ENCODE measurements at regions not wholly inside any gene's neighbourhood (a gene's known extent, or its start where the extent isn't known, plus 50 kb on each side); places are given as distances from the start of the nearest gene placed in this dataset.

GRCh38 chr4:167475951-167476350, 241.7 kb upstream of the SPOCK3 start:
- DNase-seq (ENCODE audit: low read depth in 3 of 3), result no peak

GRCh38 chr4:167492007-167492406, 257.7 kb upstream of the SPOCK3 start:
- no peak for DNase-seq (ENCODE audit: low read depth in 3 of 3)

DNA sequence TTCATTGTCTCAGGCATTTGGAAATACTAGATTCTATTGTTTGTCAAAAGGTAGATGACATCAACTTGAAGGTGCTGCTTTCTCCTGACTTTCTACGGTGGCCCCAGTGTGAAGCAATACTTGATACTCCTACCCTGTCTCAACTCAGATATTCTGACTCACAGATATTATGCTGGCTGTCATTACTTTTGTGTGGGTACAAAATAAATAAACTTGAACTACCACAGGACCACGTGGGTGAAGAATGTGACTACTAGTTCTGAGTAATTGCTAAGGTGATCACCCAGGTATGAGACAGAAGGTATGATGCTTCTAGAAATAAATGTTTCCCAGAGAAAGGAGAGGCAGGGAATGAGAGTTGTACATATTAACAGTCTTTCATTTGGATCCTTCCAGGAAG, 275.3 kb upstream of the SPOCK3 start:
- DNase-seq (ENCODE audit: low read depth in 3 of 3), result no peak

DNA sequence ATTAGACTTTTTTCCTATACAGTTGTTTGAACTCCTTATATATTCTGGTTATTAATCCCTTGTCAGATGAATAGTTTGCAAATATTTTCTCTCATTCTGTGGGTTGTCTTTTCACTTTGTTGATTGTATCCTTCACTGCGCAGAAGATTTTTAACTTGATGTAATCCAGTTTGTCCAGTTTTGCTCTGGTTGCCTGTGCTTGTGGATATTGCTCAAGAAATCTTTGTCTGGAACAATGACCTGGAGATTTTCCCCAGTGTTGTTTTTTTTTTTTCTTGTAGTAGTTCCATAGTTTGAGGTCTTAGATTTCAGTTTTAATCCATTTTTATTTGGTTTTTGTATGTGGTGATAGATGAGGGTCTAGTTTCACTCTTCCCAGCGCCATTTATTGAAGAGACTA, 289.8 kb upstream of the SPOCK3 start:
- DNase-seq (ENCODE audit: low read depth in 3 of 3), result no peak

GRCh38 chr4:167537761-167538160, 303.5 kb upstream of the SPOCK3 start:
- DNase-seq (ENCODE audit: low read depth in 3 of 3), result no peak

DNA sequence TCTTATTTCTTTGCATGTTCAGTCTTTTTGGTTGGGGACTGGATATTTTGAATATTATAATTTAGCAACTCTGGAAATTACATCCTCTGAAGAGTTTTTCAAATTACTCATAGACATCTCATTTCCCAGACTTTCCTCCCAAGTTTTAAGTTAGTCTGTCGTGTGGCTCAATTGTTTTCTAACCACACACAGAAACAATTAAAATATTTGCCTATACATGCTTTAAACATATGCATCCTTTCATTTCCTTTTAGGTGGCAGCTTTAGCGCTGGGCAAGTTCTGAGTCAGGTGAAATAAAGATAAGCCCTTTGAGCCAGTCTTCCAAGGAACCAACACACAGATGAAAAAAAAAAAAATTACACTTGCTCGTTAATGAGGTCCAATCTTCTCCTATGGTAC, 307.0 kb upstream of the SPOCK3 start:
- no peak for DNase-seq (ENCODE audit: low read depth in 3 of 3)

GRCh38 chr4:167544391-167544790, 310.1 kb upstream of the SPOCK3 start:
- no peak for DNase-seq (ENCODE audit: low read depth in 3 of 3)

GRCh38 chr4:167550021-167550420, 315.7 kb upstream of the SPOCK3 start:
- no peak for DNase-seq (ENCODE audit: low read depth in 3 of 3)

- no peak for DNase-seq (ENCODE audit: low read depth in 3 of 3)
Measured at GRCh38 chr4:167555338-167556022, 321.2 kb upstream of the SPOCK3 start.

GRCh38 chr4:167578906-167579305, 344.6 kb upstream of the SPOCK3 start:
- no peak for DNase-seq (ENCODE audit: low read depth in 3 of 3)

- no peak for DNase-seq (ENCODE audit: low read depth in 3 of 3)
Measured at GRCh38 chr4:167581449-167581965, 347.2 kb upstream of the SPOCK3 start.

- DNase-seq (ENCODE audit: low read depth in 3 of 3), result no peak
Measured at GRCh38 chr4:167587361-167587760, 353.1 kb upstream of the SPOCK3 start.

DNA sequence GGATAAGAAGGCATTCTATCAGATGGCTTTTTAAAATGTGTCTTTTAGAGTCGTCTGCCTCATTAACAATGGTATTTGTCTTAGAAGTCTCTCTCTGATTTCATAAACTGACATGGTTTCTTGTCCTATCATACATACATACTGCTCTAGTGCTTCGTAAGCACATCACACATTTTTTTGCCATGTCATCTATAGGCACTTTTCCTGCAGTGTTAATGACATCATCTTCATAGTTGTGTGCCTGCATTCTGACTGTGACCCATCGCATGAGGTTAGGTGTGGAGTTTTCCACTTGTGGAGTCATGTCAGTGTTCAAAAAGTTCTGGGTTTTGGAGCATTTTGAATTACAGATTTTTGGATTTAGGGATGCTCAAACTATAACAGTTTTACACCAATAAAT, 361.6 kb upstream of the SPOCK3 start:
- DNase-seq (ENCODE audit: low read depth in 3 of 3), result no peak

DNA sequence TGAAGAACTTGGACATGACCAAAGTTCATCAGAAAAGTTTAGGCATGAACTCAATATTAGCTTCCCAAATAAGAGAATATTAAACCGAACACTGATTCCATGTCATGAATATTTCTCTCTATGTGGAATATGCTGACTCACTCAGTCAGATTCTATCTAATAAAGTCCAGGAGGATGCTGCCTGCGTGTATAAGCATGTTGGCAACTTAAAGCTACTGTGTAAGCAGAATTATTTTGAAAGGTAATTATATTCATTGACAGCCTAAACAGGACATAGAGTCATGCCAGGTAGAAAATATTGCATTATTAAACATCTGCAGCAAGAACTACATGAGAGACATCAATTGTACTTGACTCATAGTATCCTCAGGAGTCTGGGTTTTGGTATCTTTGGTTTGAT, 367.9 kb upstream of the SPOCK3 start:
- DNase-seq (ENCODE audit: low read depth in 3 of 3), result no peak

DNA sequence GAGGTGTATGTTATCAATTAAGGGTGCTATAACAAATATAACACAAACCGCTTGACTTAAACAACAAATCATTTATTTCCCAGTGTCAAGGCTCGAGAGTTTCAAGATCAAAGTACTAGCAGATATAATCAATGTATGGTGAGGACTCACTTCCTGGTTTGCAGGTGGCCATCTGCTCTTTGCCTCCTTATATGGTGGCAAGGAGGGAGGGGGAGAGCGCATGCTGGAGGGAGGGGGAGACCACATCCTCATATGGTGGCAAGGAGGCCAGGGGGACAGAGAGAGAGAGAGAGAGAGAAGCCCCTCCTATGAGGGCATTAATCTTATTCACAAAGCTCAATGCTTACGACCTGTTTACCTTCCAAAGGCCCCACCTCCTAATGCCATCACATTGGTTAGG, 372.3 kb upstream of the SPOCK3 start:
- DNase-seq (ENCODE audit: low read depth in 3 of 3), result no peak

DNA sequence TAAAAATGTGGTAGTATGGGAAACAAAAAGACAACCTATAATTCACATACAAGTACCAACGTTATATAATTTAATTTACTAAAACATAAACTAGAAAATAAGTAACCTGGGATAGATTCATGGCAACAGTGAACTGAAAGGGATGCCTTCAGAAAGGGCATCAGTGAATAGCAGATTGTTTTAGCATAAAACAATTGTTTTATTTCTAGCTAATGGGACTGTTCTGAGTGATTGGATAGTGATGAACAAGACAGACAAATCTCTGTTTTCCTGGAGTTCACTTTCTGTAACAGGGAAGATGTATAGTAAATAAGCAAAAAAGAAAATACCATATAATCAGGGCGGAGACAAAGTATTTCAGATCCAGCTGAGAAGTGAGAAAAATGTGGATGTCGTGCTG, 379.1 kb upstream of the SPOCK3 start:
- no peak for DNase-seq (ENCODE audit: low read depth in 3 of 3)

DNA sequence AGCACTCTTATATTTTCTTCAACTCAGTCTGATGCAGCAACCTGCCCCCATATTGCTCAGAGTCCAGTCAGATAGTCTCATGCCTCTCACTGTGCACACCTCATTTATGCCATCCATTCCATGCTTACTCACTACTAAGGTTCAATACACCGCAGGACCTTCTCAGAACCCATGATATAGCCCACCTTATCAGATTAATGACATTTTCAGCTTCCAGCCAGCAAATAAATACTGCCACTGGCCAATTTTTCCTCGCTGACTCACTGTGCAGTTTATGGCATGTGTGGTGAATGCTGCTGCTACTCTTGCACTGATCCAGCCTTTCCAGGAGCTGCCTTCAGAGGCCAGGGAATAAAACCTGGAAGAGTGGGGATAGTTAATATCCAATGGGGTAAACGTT, 380.6 kb upstream of the SPOCK3 start:
- no peak for DNase-seq (ENCODE audit: low read depth in 3 of 3)

- no peak for DNase-seq (ENCODE audit: low read depth in 3 of 3)
Measured at GRCh38 chr4:167616476-167616875, 382.2 kb upstream of the SPOCK3 start.

- peak; percentile 13 to 15 (median 14) for DNase-seq (ENCODE audit: low read depth in 3 of 3)
Measured at GRCh38 chr4:167622481-167623240, 388.4 kb upstream of the SPOCK3 start.

GRCh38 chr4:167623241-167623572, 388.9 kb upstream of the SPOCK3 start:
- no peak for DNase-seq (ENCODE audit: low read depth in 3 of 3)

GRCh38 chr4:167629272-167629671, 395.0 kb upstream of the SPOCK3 start:
- DNase-seq (ENCODE audit: low read depth in 3 of 3), result no peak

GRCh38 chr4:167642250-167642649, 408.0 kb upstream of the SPOCK3 start:
- DNase-seq (ENCODE audit: low read depth in 3 of 3), result no peak

- DNase-seq (ENCODE audit: low read depth in 3 of 3), result no peak
Measured at GRCh38 chr4:167645358-167645757, 411.1 kb upstream of the SPOCK3 start.
